Forelimb muscle (tissue), 1 donor: ENCODE measurements at regions not wholly inside any gene's neighbourhood (a gene's known extent, or its start where the extent isn't known, plus 50 kb on each side); places are given as distances from the start of the nearest gene placed in this dataset.

Source experiments
- DNase-seq: peaks from one replicate; pipeline ENCODE4 v3.0.0-alpha.2; 2013; ENCODE audit warnings: low read depth

DNA sequence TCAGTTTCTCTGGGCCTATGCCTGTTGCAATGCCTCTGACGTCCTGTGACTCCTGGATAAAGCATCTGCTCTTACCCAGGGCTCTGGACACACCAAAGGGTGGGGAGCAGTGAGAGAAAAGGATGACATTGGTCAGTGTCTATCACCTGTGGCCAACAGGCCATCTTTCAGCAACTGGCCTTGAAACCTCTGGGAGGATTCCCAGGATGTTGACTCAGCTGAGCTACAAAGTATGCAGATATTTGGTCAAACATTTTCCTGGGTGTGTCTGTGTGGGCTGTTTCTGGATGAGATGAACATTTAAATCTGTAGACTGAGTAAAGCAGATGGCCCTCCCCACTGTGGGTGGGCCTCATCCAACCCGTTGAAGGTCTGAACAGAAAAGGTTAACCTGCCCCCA is 149.9 kb downstream of the SPATA19 start:
- DNase-seq = no peak

DNA sequence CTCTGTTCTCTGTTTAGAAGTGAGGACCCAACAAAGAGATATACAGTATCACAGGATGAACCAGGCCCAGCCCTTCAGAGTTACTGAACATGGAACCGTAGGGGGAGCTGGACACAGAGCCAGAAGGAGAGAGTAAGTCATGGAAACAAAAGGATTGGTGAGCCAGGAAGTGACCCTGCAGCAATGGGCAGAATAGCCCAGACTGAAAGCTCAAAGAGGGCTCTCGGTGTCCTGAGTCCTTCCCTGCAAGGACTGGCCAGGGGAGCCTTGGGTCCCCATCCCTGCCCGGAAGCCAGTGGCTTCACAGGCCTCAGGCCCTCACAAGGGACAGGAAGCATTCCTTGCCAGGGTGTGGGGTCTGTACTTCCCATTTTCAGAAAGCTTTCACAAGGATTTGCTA is 150.6 kb downstream of the SPATA19 start:
- DNase-seq = no peak

DNA sequence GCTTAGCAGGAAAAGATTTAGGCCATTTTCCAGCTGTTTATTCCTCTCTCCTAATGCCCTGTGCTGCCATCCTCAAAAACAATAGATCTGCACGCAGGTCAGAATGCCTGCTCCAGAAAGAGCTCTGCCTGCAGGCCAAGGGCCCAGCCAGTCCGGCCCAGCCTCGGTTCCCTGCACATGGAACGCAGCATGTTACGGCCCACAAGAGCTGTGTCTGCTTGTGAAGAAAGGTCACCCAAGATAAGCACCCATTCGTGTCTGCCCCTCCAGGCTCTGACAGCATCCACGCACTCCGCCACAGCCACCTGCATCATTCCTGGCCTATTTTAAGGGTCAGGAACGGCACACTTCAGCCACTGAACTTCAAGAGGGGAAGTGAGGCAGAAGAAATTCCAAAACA is 152.2 kb downstream of the SPATA19 start:
- DNase-seq = no peak

GRCh38 chr11:133692126-133692934 is 153.0 kb downstream of the SPATA19 start:
- no peak for DNase-seq

GRCh38 chr11:133687781-133688180 is 155.5 kb upstream of the OPCML start:
- no peak for DNase-seq

- no peak for DNase-seq
These were observed 149.6 kb upstream of the OPCML start for GRCh38 chr11:133681901-133682300.

DNA sequence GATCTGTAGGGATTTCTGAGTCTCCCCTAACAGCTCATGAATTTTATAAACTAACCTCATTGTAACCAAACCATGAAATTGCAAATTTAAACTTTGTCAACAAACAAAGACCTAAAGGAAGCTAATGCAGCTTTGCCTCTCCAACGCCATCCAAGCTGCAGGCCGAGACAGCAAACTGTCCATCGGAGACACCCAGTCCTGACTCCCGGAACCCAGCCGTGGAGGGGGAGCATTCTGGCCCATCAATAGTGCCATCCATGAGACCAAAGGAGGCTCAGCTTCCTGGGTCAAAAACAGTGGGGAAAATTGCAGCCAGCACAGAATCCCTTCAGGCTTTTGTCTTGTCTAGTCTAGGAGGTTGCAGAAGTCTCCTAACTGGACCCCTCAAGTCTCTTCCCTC is 147.6 kb upstream of the OPCML start:
- no peak for DNase-seq

DNA sequence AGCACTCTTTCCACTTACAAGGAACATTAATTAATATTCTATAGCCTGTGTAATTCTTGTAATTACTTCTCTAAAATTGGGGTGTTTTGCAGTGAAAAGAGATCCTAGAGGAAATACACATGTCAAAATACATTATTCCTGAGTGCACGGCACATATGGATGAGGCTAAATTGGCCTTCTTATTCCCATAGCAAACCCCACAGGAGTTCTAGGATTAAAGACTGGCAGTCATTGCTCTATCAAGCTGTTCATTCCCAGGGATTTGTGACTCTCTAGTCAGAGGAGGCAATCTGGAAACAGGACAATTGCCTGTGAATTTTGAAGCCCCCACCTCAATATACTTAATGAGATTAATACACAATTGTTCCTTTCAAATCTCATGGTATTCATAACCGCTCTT is 145.9 kb upstream of the OPCML start:
- DNase-seq = no peak

- no peak for DNase-seq
These were observed 145.1 kb upstream of the OPCML start for GRCh38 chr11:133677387-133677786.

- no peak for DNase-seq
These were observed 144.0 kb upstream of the OPCML start for GRCh38 chr11:133676265-133676664.

GRCh38 chr11:133669371-133670053 is 137.2 kb upstream of the OPCML start:
- DNase-seq = no peak

DNA sequence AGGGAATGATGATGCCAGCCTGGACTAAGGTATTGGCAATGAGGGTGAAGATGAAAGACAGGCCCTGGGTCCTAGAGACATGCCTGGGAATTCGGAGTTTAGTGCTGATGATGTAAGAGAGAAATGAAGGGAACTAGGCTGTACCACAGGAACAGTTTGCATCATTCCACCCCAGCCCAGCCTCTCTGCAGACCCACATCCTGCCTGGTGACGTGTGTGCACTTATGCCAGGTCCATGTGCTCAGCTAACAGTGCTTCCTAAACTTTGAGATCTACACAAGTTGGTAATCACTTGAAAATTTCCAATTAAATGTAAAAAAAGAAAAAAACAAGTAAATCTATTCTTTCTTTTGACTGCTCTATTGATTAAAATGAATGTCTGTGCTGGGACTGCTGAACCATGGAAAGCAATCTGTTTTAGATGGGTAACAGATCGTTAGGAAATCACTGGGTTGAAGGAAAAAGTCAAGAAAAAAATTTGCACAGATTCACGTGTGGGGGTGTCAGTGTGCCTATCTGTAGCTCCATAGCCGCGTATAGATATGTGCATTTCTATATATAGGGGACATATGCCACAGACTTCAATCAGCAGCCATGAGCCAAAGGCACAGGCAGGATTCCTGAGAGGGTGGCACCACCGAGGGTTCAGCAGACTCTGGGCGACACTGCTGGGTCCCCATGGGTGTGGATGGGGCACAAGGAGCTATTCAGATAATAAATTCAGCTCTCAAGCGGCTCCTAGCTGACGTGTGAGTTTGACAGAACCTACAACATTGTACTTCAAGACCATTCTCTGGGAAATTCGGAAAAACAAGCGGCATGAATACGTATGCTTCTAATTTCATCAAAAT is 131.1 kb upstream of the OPCML start:
- no peak for DNase-seq

DNA sequence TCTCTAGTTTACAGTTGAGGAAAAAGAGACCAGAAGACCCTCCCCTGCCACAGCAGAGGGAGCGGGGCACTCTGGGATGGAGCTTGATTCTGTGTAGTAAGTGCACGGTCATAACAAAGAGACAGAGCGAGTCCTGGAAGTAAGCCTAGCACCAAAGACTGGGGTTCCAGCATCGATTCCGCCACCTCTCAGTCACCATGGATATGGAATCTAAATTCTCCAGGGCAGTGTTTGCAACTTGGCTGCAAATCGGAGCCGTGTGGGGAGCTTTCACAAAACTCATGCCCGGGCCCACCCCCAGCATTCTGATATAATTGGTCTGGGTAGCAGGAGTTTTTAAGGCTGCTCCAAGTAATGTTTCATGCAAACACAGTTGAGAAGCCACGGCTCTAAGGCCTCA is 129.5 kb upstream of the OPCML start:
- DNase-seq = no peak

DNA sequence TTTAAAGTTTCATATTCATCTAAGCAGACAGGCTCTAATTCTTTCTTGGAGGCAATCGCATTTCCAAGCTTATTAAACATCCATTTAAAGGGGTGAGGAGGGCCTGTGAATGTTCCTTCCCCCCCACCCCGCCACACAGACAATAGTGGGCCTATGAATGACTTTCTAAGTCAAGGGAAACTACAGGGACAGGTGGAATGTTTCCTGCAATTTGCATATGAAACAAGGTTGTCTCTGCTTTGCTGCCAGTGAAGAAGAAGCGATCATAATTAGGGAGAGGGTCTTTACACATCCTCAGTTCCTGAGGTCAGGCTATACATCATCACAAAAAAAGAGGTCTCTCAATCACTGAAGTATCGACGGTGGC is 127.9 kb upstream of the OPCML start:
- no peak for DNase-seq

DNA sequence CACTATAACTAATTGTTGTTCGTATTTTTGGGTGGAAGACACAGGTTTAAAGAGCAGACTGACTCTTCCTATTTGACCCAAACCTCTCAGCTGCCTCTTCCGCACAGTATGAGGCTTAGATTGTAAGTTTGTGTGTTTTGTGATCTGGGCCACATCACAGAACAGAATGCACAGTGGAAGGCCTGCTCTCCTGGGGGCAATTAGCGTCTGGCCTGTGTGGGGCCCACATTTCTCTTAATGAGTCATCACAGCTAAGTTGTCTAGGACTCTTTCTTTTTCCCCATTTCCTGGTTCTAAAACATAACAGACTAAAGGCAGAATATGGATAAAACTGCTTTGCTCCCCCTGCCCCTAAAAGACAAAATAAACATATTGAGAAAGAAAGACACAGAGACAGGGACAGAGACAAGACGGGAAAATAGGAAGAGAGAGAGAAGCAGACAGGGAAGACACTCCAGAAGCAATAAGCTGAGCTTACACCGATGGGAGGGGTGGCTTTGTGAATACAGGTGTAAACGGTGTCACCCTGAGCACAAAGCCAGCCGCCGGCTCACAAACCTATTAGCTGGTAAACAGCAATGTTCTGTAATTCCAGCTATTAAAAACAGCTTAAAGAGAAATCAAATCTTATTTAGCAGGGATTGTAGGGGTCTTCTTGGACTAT is 127.4 kb upstream of the OPCML start:
- DNase-seq = no peak

- no peak for DNase-seq
These were observed 124.8 kb upstream of the OPCML start for GRCh38 chr11:133657054-133657453.

GRCh38 chr11:133656082-133656635 is 123.9 kb upstream of the OPCML start:
- DNase-seq = no peak

DNA sequence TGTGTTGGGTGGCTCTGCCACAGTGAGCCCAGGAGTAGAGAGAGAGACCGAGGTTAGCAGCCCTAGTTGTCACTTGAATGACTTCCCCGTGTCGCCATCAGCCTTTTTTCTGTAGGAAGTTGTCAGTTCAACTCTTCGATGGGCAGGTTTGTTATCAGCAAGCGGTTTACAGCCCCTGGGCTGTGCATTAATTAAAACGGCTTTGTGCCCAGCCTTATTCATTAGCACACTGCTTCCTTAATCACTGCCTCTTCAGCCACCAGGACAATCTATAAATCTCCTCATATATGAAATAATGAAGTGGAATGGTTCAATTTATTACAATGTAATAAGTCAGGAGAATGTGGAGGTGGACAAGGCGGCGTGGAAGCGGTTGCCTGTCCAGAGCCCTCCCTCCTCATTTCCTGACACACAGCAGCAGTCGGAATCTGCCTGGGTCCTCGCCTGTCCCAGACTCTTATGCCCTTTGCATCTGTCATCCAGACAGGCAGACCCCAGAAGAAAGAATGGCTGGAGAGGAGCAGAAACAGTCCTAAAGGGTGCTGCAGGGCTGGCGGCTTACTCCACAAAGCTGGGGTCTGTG is 122.4 kb upstream of the OPCML start:
- no peak for DNase-seq

GRCh38 chr11:133653336-133653735 is 121.0 kb upstream of the OPCML start:
- DNase-seq = no peak

DNA sequence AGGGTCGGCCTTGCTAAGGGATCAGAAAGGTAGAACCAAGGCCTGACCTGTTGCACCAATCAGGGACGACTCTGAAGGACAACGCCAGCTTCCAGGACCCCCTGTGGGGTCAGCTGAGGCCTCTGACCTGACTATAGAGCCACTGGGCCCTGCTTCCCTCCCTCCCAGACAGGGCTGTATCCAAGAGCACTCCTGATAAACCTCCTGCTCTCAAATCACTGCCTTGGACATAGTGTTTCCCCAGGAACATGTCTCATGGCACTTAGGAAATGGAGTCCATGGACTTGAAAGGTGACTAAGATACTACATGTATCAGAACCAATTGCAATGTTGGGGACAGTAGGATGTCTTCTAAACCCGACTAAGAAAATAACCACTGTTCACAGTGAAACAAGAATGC is 117.8 kb upstream of the OPCML start:
- no peak for DNase-seq

DNA sequence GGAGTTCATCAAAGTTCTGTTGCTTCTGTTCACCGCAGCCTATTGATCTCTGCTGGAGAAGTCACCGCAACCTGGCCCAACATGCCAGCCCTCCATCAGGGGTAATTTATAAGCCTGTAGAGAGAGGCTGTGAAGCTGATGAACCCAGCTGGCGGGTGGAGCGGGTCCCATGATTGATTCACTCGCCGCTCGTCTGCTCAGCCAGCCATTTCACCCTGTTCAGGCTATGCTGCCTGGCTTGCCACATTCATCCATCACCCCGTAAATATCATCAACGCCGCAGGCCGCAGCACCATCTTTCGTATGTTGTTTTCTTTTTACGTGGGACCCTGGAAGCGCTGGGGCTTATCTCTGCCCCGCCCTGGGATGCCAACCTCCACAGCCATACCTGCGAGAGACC is 116.7 kb upstream of the OPCML start:
- DNase-seq = no peak
